Gastroesophageal sphincter (tissue), 3 donors: ENCODE measurements at regions not wholly inside any gene's neighbourhood (a gene's known extent, or its start where the extent isn't known, plus 50 kb on each side); places are given as distances from the start of the nearest gene placed in this dataset.

Experiments
- CTCF ChIP-seq, 4 experiments: fragments of 200-600 bp in 2 of 4; fragments of 450-650 bp in 2 of 4; sonication (generic) in 1 of 4; IDR thresholded peaks; one replicate each; pipeline ENCODE4 v1.5.1; 2017 to 2019; ENCODE audit warnings: antibody characterized with exemption in 4 of 4, mild to moderate bottlenecking in 2 of 4, moderate library complexity in 2 of 4
- EP300 ChIP-seq: sonication (generic); formaldehyde crosslinking; IDR thresholded peaks from one replicate; pipeline ENCODE4 v1.6.1; 2017; ENCODE audit warnings: antibody characterized with exemption, mild to moderate bottlenecking
- POLR2A ChIP-seq, 2 donors: fragments of 450-650 bp; IDR thresholded peaks; one replicate each; pipeline ENCODE4 v1.6.1; 2017; ENCODE audit warnings: antibody characterized with exemption in 2 of 2, mild to moderate bottlenecking in 2 of 2, moderate library complexity in 1 of 2

DNA sequence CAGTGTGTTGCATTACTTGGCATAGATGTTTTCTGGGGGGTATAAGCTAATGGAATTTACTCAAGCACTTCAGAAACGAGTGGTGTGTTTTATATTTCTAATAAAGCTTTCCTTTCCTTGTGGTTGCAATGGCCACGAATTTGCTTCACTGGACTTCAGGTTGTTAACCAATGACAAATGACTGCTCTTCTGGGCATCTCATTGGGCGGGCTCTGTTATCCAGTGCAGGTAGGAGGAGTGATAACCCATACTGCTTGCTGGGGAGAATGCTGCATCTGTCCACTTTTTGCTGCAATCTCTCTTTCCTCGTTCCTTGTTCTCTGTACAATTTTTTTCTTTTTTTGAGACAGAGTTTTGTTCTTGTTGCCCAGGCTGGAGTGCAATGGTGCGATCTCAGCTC, 80.0 kb upstream of the RPH3A start:
- TF ChIP-seq CTCF (IDR thresholded peaks at IDR 0.05) (no peak), POLR2A (IDR thresholded peaks at IDR 0.05) (no peak), EP300 (no peak)
